ENCODE measurements at regions not wholly inside any gene's neighbourhood (a gene's known extent, or its start where the extent isn't known, plus 50 kb on each side); places are given as distances from the start of the nearest gene placed in this dataset.
"Not testable (repeated sequence)": the region's sequence is repeated elsewhere in the genome, so short reads cannot be mapped to it uniquely, and the experiment has no call there.

GRCh38 chrX:19194285-19195242 is 72.3 kb upstream of the ADGRG2 start:
- CTCF ChIA-PET: interaction anchor here (0.6 kb wide), 1 partner anchor 486 kb away, joined by 6 read pairs; no protein-coding TSS in a partner anchor
- H3K27ac Mint-ChIP-seq: no peak overlapping the region
- no peaks in the 10 kb centered on the region for H3K36me3 Mint-ChIP-seq (ENCODE audit: low read depth)
- no peaks in the 10 kb centered on the region for H3K4me1 Mint-ChIP-seq (ENCODE audit: low read depth)
- DNase-seq: no peak
- no peaks in the 10 kb centered on the region for H3K27me3 Mint-ChIP-seq (ENCODE audit: low read depth)
- no peak overlapping the region for H3K4me3 Mint-ChIP-seq
- intact Hi-C loops (cut with micrococcal nuclease): loop anchor here (10.0 kb wide), 1 partner anchor 140 kb away; no protein-coding TSS in a partner anchor
- H3K9me3 Mint-ChIP-seq: no peaks in the 10 kb centered on the region

DNA sequence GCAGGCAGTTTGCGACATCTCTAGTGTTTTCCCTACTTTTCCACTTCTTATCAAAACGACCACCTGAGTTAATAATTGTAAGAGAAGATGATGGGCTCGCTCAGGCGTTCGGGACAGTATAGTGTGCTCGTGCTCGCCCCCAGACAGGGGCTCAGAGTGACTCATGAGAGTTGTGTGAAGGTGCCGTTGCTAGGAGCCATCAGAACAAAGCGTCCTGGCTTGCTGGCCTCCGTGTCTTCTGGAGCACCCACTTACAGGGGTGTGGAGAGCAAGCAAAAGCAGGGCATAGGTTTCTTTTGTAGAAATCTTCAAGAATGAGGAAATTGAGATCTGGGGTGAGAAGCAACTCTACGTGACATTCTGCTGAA is 73.0 kb upstream of the ADGRG2 start:
- Mint-ChIP-seq H3K4me3 (no peak overlapping the region), H3K36me3 (ENCODE audit: low read depth) (no peaks in the 10 kb centered on the region), H3K27me3 (ENCODE audit: low read depth) (no peaks in the 10 kb centered on the region), H3K27ac (no peak overlapping the region), H3K9me3 (no peaks in the 10 kb centered on the region), H3K4me1 (ENCODE audit: low read depth) (no peaks in the 10 kb centered on the region)
- DNase-seq: no peak
- intact Hi-C loops (cut with micrococcal nuclease): loop anchor here (10.0 kb wide), 1 partner anchor 140 kb away; no protein-coding TSS in a partner anchor
- CTCF ChIA-PET: no interaction called here

DNA sequence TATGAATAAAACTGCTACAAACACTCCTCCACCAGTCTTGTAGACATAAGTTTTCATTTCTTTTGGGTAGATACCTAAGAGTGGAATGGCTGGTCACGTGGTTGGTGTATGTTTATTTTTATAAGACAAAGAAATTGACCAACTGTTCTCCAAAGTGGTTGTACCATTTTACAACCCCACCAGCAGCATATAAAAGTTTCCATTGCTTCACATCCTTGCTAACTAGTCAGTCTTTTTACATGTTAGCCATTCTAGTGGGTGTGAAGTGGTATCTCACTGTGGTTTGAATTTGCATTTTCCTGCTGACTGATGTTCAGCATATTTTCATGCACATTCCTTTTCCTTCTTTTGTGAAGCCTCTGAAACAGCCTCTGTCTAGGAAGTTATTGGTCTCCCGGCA is 76.2 kb upstream of the ADGRG2 start:
- DNase-seq: no peak
- Mint-ChIP-seq H3K27me3 (ENCODE audit: low read depth) (no peaks in the 10 kb centered on the region), H3K27ac (no peak overlapping the region), H3K4me1 (ENCODE audit: low read depth) (no peaks in the 10 kb centered on the region), H3K4me3 (no peak overlapping the region), H3K36me3 (ENCODE audit: low read depth) (no peaks in the 10 kb centered on the region), H3K9me3 (no peaks in the 10 kb centered on the region)
- CTCF ChIA-PET: no interaction called here
- intact Hi-C loops (cut with micrococcal nuclease): loop anchor here (10.0 kb wide), 1 partner anchor 136 kb away; no protein-coding TSS in a partner anchor

- no peaks in the 10 kb centered on the region for H3K9me3 Mint-ChIP-seq
These were observed 79.9 kb upstream of the ADGRG2 start for GRCh38 chrX:19202171-19202570.

GRCh38 chrX:19204636-19205035 is 82.4 kb upstream of the ADGRG2 start:
- DNase-seq: no peak
- H3K27me3 Mint-ChIP-seq (ENCODE audit: low read depth): no peaks in the 10 kb centered on the region
- H3K9me3 Mint-ChIP-seq: no peaks in the 10 kb centered on the region
- H3K4me3 Mint-ChIP-seq: no peak overlapping the region
- H3K4me1 Mint-ChIP-seq (ENCODE audit: low read depth): no peaks in the 10 kb centered on the region
- CTCF ChIA-PET: no interaction called here
- intact Hi-C loops (cut with micrococcal nuclease): no loop called here
- H3K27ac Mint-ChIP-seq: no peak overlapping the region
- no peaks in the 10 kb centered on the region for H3K36me3 Mint-ChIP-seq (ENCODE audit: low read depth)

More at GRCh38 chrX:19202171-19202570, 79.9 kb upstream of the ADGRG2 start:
- Mint-ChIP-seq H3K27me3 (ENCODE audit: low read depth) (no peaks in the 10 kb centered on the region), H3K36me3 (ENCODE audit: low read depth) (no peaks in the 10 kb centered on the region), H3K27ac (no peak overlapping the region), H3K4me3 (no peak overlapping the region), H3K4me1 (ENCODE audit: low read depth) (no peaks in the 10 kb centered on the region)
- CTCF ChIA-PET: no interaction called here
- intact Hi-C loops (cut with micrococcal nuclease): no loop called here
- DNase-seq: no peak

DNA sequence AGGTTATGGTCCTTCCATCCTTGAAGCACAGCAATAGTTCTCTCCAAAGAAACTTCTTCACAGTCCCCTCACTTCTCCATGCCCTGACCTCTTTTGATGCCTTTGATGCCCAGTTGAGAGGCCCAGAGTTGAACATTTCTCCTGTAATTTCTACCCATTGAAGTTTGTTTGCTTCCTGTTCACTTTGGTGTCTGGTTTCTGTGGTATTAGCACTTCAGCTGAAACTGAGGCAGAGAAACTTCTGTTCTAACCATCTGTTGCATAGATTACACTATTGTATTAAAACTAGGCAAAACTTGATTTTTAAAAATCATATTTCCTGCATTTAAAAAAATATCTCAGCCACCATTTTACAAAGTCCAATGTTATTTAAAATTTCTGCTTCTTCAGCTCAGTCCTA is 89.8 kb upstream of the ADGRG2 start:
- intact Hi-C loops (cut with micrococcal nuclease): no loop called here
- H3K27ac Mint-ChIP-seq: no peak overlapping the region
- H3K27me3 Mint-ChIP-seq (ENCODE audit: low read depth): no peaks in the 10 kb centered on the region
- CTCF ChIA-PET: no interaction called here
- DNase-seq: no peak
- no peaks in the 10 kb centered on the region for H3K4me1 Mint-ChIP-seq (ENCODE audit: low read depth)
- H3K9me3 Mint-ChIP-seq: no peaks in the 10 kb centered on the region
- no peak overlapping the region for H3K4me3 Mint-ChIP-seq
- no peaks in the 10 kb centered on the region for H3K36me3 Mint-ChIP-seq (ENCODE audit: low read depth)

DNA sequence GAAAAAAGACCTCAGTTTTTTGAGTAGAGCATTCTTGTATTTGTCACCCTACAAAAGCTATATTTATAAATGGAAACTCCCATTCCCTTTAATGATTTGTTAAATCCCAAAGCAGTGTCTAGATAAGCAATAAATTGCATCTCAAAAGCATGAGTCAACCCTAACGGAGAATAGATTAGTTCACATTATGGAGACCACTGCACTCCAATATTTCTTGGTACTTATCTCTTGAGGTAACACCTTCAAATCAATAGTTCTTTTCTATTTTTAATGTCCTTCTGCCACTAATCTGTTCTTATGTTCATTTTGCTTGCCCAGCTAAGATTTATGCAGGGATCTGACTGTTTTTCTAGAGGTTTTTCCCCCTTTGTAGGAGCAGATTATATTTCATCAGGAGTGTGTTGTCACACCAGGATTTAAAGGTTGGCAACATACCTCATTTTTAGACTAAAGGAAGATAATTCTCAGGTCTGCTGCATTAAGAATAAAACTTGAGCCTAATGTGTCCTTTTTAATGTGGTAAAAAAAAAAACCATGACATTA is 91.4 kb upstream of the ADGRG2 start:
- H3K27ac Mint-ChIP-seq: no peak overlapping the region
- CTCF ChIA-PET: no interaction called here
- H3K4me1 Mint-ChIP-seq (ENCODE audit: low read depth): no peaks in the 10 kb centered on the region
- intact Hi-C loops (cut with micrococcal nuclease): no loop called here
- no peak for DNase-seq
- no peaks in the 10 kb centered on the region for H3K9me3 Mint-ChIP-seq
- no peak overlapping the region for H3K4me3 Mint-ChIP-seq
- H3K36me3 Mint-ChIP-seq (ENCODE audit: low read depth): no peaks in the 10 kb centered on the region
- H3K27me3 Mint-ChIP-seq (ENCODE audit: low read depth): no peaks in the 10 kb centered on the region

- Mint-ChIP-seq H3K27me3 (ENCODE audit: low read depth) (no peaks in the 10 kb centered on the region), H3K27ac (no peak overlapping the region), H3K9me3 (no peaks in the 10 kb centered on the region), H3K4me1 (ENCODE audit: low read depth) (no peaks in the 10 kb centered on the region), H3K4me3 (no peak overlapping the region), H3K36me3 (ENCODE audit: low read depth) (no peaks in the 10 kb centered on the region)
- no peak for DNase-seq
- CTCF ChIA-PET: no interaction called here
- intact Hi-C loops (cut with micrococcal nuclease): no loop called here
These were observed 92.0 kb upstream of the ADGRG2 start for GRCh38 chrX:19214311-19214710.

DNA sequence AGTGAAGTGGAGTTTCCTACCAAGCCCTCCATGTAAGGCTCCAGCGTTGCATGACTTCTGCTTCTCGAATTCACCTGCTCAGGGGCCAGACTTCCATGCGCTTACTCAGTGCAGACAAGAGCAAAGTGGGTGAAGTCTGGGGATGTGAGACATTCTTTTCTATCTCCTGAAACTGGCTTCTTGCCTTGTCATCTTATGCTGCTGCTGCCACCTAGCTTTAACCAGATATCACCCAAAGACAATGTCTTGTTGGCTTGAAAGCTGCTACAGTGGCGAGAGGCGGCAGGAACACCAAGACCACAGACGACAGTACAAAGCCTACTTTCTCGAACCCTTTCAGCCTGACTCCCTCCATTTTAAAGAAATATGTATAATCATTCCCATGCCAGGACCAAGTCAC is 103.6 kb upstream of the ADGRG2 start:
- no peaks in the 10 kb centered on the region for H3K36me3 Mint-ChIP-seq (ENCODE audit: low read depth)
- intact Hi-C loops (cut with micrococcal nuclease): loop anchor here (10.0 kb wide), 1 partner anchor 109 kb away; no protein-coding TSS in a partner anchor
- CTCF ChIA-PET: no interaction called here
- no peaks in the 10 kb centered on the region for H3K4me1 Mint-ChIP-seq (ENCODE audit: low read depth)
- H3K27me3 Mint-ChIP-seq (ENCODE audit: low read depth): peaks cover 13% of the 10 kb centered on the region
- no peak overlapping the region for H3K27ac Mint-ChIP-seq
- no peak for DNase-seq
- H3K4me3 Mint-ChIP-seq: no peak overlapping the region
- no peaks in the 10 kb centered on the region for H3K9me3 Mint-ChIP-seq

GRCh38 chrX:19229896-19230295 is 107.6 kb upstream of the ADGRG2 start:
- H3K27ac Mint-ChIP-seq; H3K27me3 Mint-ChIP-seq (ENCODE audit: low read depth); H3K4me3 Mint-ChIP-seq; DNase-seq; H3K9me3 Mint-ChIP-seq; CTCF ChIA-PET; H3K4me1 Mint-ChIP-seq (ENCODE audit: low read depth); H3K36me3 Mint-ChIP-seq (ENCODE audit: low read depth): not testable (repeated sequence)
- intact Hi-C loops (cut with micrococcal nuclease): loop anchor here (10.0 kb wide), 1 partner anchor 105 kb away; no protein-coding TSS in a partner anchor

DNA sequence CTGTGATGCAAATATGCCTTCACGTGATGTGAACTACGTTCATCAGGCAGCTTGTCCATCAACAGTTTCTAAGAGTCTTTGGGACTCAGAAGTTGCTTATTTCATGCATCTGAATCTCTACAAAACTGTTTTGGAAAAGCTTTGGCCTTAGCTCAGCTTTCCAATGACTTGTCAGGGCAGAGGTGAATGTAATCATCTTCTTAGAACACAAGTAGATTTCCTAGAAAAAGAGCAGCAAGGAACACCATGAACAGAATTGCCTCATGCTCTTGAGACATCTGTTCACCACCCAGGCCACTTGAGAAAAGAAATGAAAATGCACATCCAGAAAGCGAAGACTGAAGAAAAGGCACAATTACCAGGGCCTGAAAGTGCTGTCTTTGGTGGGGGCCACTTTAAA is 105.8 kb upstream of the PDHA1 start:
- Mint-ChIP-seq H3K4me3 (no peak overlapping the region), H3K9me3 (peaks cover 2% of the 10 kb centered on the region), H3K27ac (no peak overlapping the region), H3K36me3 (ENCODE audit: low read depth) (no peaks in the 10 kb centered on the region), H3K27me3 (ENCODE audit: low read depth) (peaks cover 1% of the 10 kb centered on the region), H3K4me1 (ENCODE audit: low read depth) (no peaks in the 10 kb centered on the region)
- intact Hi-C loops (cut with micrococcal nuclease): no loop called here
- CTCF ChIA-PET: no interaction called here
- no peak for DNase-seq

DNA sequence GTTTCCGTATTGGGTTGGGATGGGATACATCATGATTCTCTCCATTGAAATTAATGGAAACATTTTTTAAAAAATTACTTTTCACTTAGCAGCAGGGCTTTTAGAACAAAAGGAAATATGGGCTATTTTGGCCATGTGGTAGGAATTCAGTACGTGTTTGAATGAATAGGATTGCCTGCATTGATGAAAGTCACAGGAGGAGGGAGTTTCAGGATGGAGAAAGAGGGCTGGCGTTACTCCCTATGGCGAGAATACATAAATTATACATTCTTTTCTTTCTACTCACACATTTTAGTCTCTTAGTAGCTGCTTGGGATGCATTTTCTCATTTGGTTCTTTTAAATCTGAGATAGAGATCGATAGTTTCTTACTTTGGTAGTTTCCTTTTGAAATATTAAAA is 100.3 kb upstream of the PDHA1 start:
- Mint-ChIP-seq H3K27me3 (ENCODE audit: low read depth) (no peaks in the 10 kb centered on the region), H3K36me3 (ENCODE audit: low read depth) (no peaks in the 10 kb centered on the region), H3K4me1 (ENCODE audit: low read depth) (no peaks in the 10 kb centered on the region), H3K27ac (no peak overlapping the region), H3K9me3 (peaks cover 2% of the 10 kb centered on the region), H3K4me3 (no peak overlapping the region)
- intact Hi-C loops (cut with micrococcal nuclease): no loop called here
- CTCF ChIA-PET: no interaction called here
- no peak for DNase-seq

DNA sequence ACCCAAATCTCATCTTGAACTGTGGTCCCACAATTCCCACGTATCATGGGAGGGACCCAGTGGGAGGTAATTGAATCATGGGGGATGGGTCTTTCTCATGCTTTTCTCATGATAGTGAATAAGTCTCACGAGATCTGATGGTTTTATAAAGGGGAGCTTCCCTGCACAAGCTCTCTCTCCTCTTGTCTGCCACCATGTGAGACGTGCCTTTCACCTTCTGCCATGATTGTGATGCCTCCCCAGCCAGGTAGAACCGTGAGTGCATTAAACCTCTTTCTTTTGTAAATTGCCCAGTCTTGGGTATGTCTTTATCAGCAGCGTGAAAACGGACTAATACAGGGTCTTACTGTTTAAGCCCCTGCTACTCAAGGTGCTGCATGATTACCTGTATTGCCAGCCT is 98.8 kb upstream of the PDHA1 start:
- H3K36me3 Mint-ChIP-seq (ENCODE audit: low read depth); H3K4me1 Mint-ChIP-seq (ENCODE audit: low read depth); intact Hi-C loops (cut with micrococcal nuclease); H3K9me3 Mint-ChIP-seq; H3K4me3 Mint-ChIP-seq; DNase-seq; H3K27me3 Mint-ChIP-seq (ENCODE audit: low read depth); CTCF ChIA-PET; H3K27ac Mint-ChIP-seq: not testable (repeated sequence)
